Trophoblast cell (in vitro differentiated cells and primary cell): ENCODE measurements at regions not wholly inside any gene's neighbourhood (a gene's known extent, or its start where the extent isn't known, plus 50 kb on each side); places are given as distances from the start of the nearest gene placed in this dataset.

Experiments used
- DNase-seq, 2 donors: peaks; one replicate each; pipeline ENCODE4 v3.0.0-alpha.2; 2016
- H2AFZ ChIP-seq: 2 replicates; pipeline ENCODE4 v1.6.1; 2013; ENCODE audit warnings: low read length, moderate library complexity, mild to moderate bottlenecking; ENCODE audit not compliant: insufficient read depth, poor library complexity
- H2AK5ac ChIP-seq: 2 replicates; pipeline ENCODE4 v1.6.1; 2013; ENCODE audit warnings: mild to moderate bottlenecking, low read length
- H2BK120ac ChIP-seq: 2 replicates; pipeline ENCODE4 v1.6.1; 2013; ENCODE audit warnings: low read length, mild to moderate bottlenecking, moderate library complexity; ENCODE audit not compliant: insufficient read depth, poor library complexity
- H2BK12ac ChIP-seq: 2 replicates; pipeline ENCODE4 v1.6.1; 2013; ENCODE audit warnings: mild to moderate bottlenecking, low read length, moderate library complexity
- H2BK5ac ChIP-seq: 2 replicates; pipeline ENCODE4 v1.6.1; 2013; ENCODE audit warnings: low read length, low read depth, moderate library complexity, mild to moderate bottlenecking; ENCODE audit not compliant: poor library complexity
- H3K14ac ChIP-seq: 2 replicates; pipeline ENCODE4 v1.6.1; 2013; ENCODE audit warnings: mild to moderate bottlenecking, low read length
- H3K18ac ChIP-seq: 2 replicates; pipeline ENCODE4 v1.6.1; 2013; ENCODE audit warnings: mild to moderate bottlenecking, low read length
- H3K23ac ChIP-seq: 2 replicates; pipeline ENCODE4 v1.6.1; 2013; ENCODE audit warnings: low read length
- H3K27ac ChIP-seq: 2 replicates; pipeline ENCODE4 v1.5.1; 2013; ENCODE audit warnings: low read depth, mild to moderate bottlenecking, inconsistent platforms, low read length, moderate library complexity
- H3K27me3 ChIP-seq: 2 replicates; pipeline ENCODE4 v1.6.1; 2013; ENCODE audit warnings: inconsistent platforms, mild to moderate bottlenecking, low read length, moderate library complexity; ENCODE audit not compliant: insufficient read depth
- H3K36me3 ChIP-seq, 2 experiments: 1 replicate in 1 of 2; 2 replicates in 1 of 2; pipeline ENCODE4 v1.6.1; 2013; ENCODE audit warnings: low read length in 2 of 2, mild to moderate bottlenecking in 2 of 2, moderate library complexity in 1 of 2; ENCODE audit not compliant: insufficient read depth in 2 of 2, control insufficient read depth in 1 of 2
- H3K4ac ChIP-seq: 2 replicates; pipeline ENCODE4 v1.6.1; 2013; ENCODE audit warnings: low read depth, mild to moderate bottlenecking, low read length, moderate library complexity
- H3K4me1 ChIP-seq, 2 experiments: 1 replicate in 1 of 2; 2 replicates in 1 of 2; pipeline ENCODE4 v1.6.1; 2013; ENCODE audit warnings: low read length in 2 of 2, mild to moderate bottlenecking in 2 of 2, moderate library complexity in 1 of 2; ENCODE audit not compliant: insufficient read depth in 2 of 2, control insufficient read depth in 1 of 2
- H3K4me2 ChIP-seq: 2 replicates; pipeline ENCODE4 v1.6.1; 2013; ENCODE audit warnings: inconsistent platforms, mild to moderate bottlenecking, low read length, moderate library complexity
- H3K4me3 ChIP-seq: 2 replicates; pipeline ENCODE4 v1.5.1; 2013; ENCODE audit warnings: mild to moderate bottlenecking, low read depth, low read length, inconsistent platforms
- H3K79me1 ChIP-seq: one replicate; pipeline ENCODE4 v1.6.1; 2013; ENCODE audit warnings: low read length
- H3K79me2 ChIP-seq: 2 replicates; pipeline ENCODE4 v1.6.1; 2013; ENCODE audit warnings: low read length, mild to moderate bottlenecking; ENCODE audit not compliant: control insufficient read depth, insufficient read depth, poor library complexity
- H3K9ac ChIP-seq: 2 replicates; pipeline ENCODE4 v1.6.1; 2013; ENCODE audit warnings: mild to moderate bottlenecking, low read length
- H3K9me3 ChIP-seq: 2 replicates; pipeline ENCODE4 v1.6.1; 2013; ENCODE audit warnings: low read depth, mild to moderate bottlenecking, control low read depth, inconsistent platforms, low read length; ENCODE audit not compliant: insufficient read depth
- H4K12ac ChIP-seq: 2 replicates; pipeline ENCODE4 v1.6.1; 2013; ENCODE audit warnings: low read depth, mild to moderate bottlenecking, low read length, moderate library complexity
- H4K8ac ChIP-seq: 2 replicates; pipeline ENCODE4 v1.6.1; 2013; ENCODE audit warnings: low read depth, mild to moderate bottlenecking, low read length, moderate library complexity
- H4K91ac ChIP-seq: one replicate; pipeline ENCODE4 v1.6.1; 2013; ENCODE audit warnings: low read depth, mild to moderate bottlenecking, low read length, moderate library complexity
- WGBS: extraction: QIAGEN DNeasy Blood & Tissue Kit; methylation state at CpG from one replicate; pipeline ENCODE4 v1.1.7; 2013; ENCODE audit warnings: missing lambda C conversion rate; ENCODE audit not compliant: insufficient read length, insufficient coverage; ENCODE audit errors: extremely low coverage; 5-methylcytosine and 5-hydroxymethylcytosine counted together

GRCh38 chr4:41329361-41329760 is 72.6 kb downstream of the UCHL1 start:
- no peak overlapping the region for H4K8ac ChIP-seq
- no peak overlapping the region for H2AK5ac ChIP-seq
- H3K4me1 ChIP-seq, result peaks cover 6 to 7% of the 10 kb centered on the region in 2 experiments
- H3K27me3 ChIP-seq, result no peaks in the 10 kb centered on the region
- H3K18ac ChIP-seq, result no peak overlapping the region
- no CpG with 5 or more reads among the region's 4 CpGs for WGBS
- H3K79me2 ChIP-seq, result no peaks in the 10 kb centered on the region
- H2BK120ac ChIP-seq, result no peak overlapping the region
- H3K9ac ChIP-seq, result no peak overlapping the region
- no peak overlapping the region for H2BK12ac ChIP-seq
- no peaks in the 10 kb centered on the region for H3K36me3 ChIP-seq
- H2AFZ ChIP-seq, result no peak overlapping the region
- H3K4ac ChIP-seq, result no peak overlapping the region
- no peak overlapping the region for H4K12ac ChIP-seq
- no peak overlapping the region for H2BK5ac ChIP-seq
- no peak overlapping the region for H3K4me2 ChIP-seq
- no peak for DNase-seq
- no peak overlapping the region for H3K4me3 ChIP-seq
- no peak overlapping the region for H3K14ac ChIP-seq
- H3K9me3 ChIP-seq, result no peaks in the 10 kb centered on the region
- H3K27ac ChIP-seq, result no peak overlapping the region
- no peak overlapping the region for H4K91ac ChIP-seq
- H3K23ac ChIP-seq, result no peak overlapping the region
- H3K79me1 ChIP-seq, result peaks cover 2% of the 10 kb centered on the region

- Histone ChIP-seq H3K4me2 (no peak overlapping the region), H2BK12ac (no peak overlapping the region), H3K4ac (no peak overlapping the region), H3K79me2 (no peaks in the 10 kb centered on the region), H3K4me1 (peaks cover 11 to 12% of the 10 kb centered on the region in 2 experiments), H3K4me3 (no peak overlapping the region), H4K12ac (no peak overlapping the region), H3K79me1 (peaks cover 6% of the 10 kb centered on the region), H3K23ac (no peak overlapping the region), H3K27me3 (no peaks in the 10 kb centered on the region), H2AK5ac (no peak overlapping the region), H3K36me3 (no peaks in the 10 kb centered on the region), H3K9me3 (no peaks in the 10 kb centered on the region), H4K91ac (no peak overlapping the region), H2BK120ac (no peak overlapping the region), H4K8ac (no peak overlapping the region), H3K27ac (no peak overlapping the region), H2AFZ (no peak overlapping the region), H3K18ac (no peak overlapping the region), H3K9ac (no peak overlapping the region), H3K14ac (no peak overlapping the region), H2BK5ac (no peak overlapping the region)
- DNase-seq, result no peak
- no CpG with 5 or more reads among the region's 2 CpGs for WGBS
These were observed 74.5 kb downstream of the UCHL1 start for GRCh38 chr4:41331224-41331623.

GRCh38 chr4:41332510-41333054 is 75.9 kb downstream of the UCHL1 start:
- Histone ChIP-seq H2BK5ac (no peak overlapping the region), H2AFZ (no peak overlapping the region), H3K9ac (no peak overlapping the region), H2AK5ac (no peak overlapping the region), H4K91ac (no peak overlapping the region), H3K9me3 (no peaks in the 10 kb centered on the region), H3K4ac (no peak overlapping the region), H3K23ac (no peak overlapping the region), H4K12ac (no peak overlapping the region), H3K36me3 (no peaks in the 10 kb centered on the region), H4K8ac (no peak overlapping the region), H3K27me3 (no peaks in the 10 kb centered on the region), H3K27ac (no peak overlapping the region), H3K4me3 (no peak overlapping the region), H3K18ac (no peak overlapping the region), H3K4me1 (peaks cover 11 to 12% of the 10 kb centered on the region in 2 experiments), H3K14ac (no peak overlapping the region), H3K79me1 (peaks cover 6% of the 10 kb centered on the region), H2BK12ac (peak overlapping the region; percentile 20), H2BK120ac (no peak overlapping the region), H3K4me2 (no peak overlapping the region), H3K79me2 (no peaks in the 10 kb centered on the region)
- DNase-seq, result no peak
- WGBS, result no CpG with 5 or more reads among the region's 3 CpGs

GRCh38 chr4:41334182-41334581 is 77.5 kb downstream of the UCHL1 start:
- no peak overlapping the region for H4K12ac ChIP-seq
- H3K27me3 ChIP-seq, result no peaks in the 10 kb centered on the region
- no peaks in the 10 kb centered on the region for H3K9me3 ChIP-seq
- no peak overlapping the region for H2BK5ac ChIP-seq
- no peaks in the 10 kb centered on the region for H3K36me3 ChIP-seq
- H2BK12ac ChIP-seq, result no peak overlapping the region
- H3K4ac ChIP-seq, result no peak overlapping the region
- H3K14ac ChIP-seq, result no peak overlapping the region
- H2BK120ac ChIP-seq, result no peak overlapping the region
- peaks cover 6% of the 10 kb centered on the region for H3K79me1 ChIP-seq
- H3K4me3 ChIP-seq, result no peak overlapping the region
- H3K4me2 ChIP-seq, result no peak overlapping the region
- H4K91ac ChIP-seq, result no peak overlapping the region
- H4K8ac ChIP-seq, result no peak overlapping the region
- no peak overlapping the region for H3K23ac ChIP-seq
- H2AK5ac ChIP-seq, result no peak overlapping the region
- H3K9ac ChIP-seq, result no peak overlapping the region
- peak overlapping the region; percentile 68 for H3K27ac ChIP-seq
- no peaks in the 10 kb centered on the region for H3K79me2 ChIP-seq
- DNase-seq, result peak; percentile 73 to 95
- no peak overlapping the region for H3K18ac ChIP-seq
- no CpG with 5 or more reads among the region's 2 CpGs for WGBS
- peaks cover 11 to 12% of the 10 kb centered on the region in 2 experiments for H3K4me1 ChIP-seq
- no peak overlapping the region for H2AFZ ChIP-seq
